RWPE2 (cell line): ENCODE measurements at regions not wholly inside any gene's neighbourhood (a gene's known extent, or its start where the extent isn't known, plus 50 kb on each side); places are given as distances from the start of the nearest gene placed in this dataset.
"Not testable (repeated sequence)": the region's sequence is repeated elsewhere in the genome, so short reads cannot be mapped to it uniquely, and the experiment has no call there.

ENCODE experiments used
- ATAC-seq: fragments of 200-7000 bp; cut with Tn5 transposase; 3 replicates; pipeline ENCODE4 v1.9.1; 2021; ENCODE audit warnings: low read depth
- DNase-seq: peaks from one replicate; pipeline ENCODE4 v3.0.0-alpha.2; 2020; ENCODE audit warnings: low spot score
- H3K27ac ChIP-seq: fragments of 450-650 bp; 2 replicates; pipeline ENCODE4 v1.5.1; 2017; ENCODE audit warnings: mild to moderate bottlenecking; ENCODE audit not compliant: poor library complexity, severe bottlenecking
- H3K27me3 ChIP-seq: fragments of 250-450 bp; sonication (Bioruptor Pico); 2 replicates; pipeline ENCODE4 v1.5.1; 2021; ENCODE audit warnings: mild to moderate bottlenecking, moderate library complexity; ENCODE audit not compliant: insufficient read depth, poor library complexity, severe bottlenecking
- H3K36me3 ChIP-seq: fragments of 250-450 bp; sonication (Bioruptor Pico); 2 replicates; pipeline ENCODE4 v1.5.1; 2020; ENCODE audit warnings: low read depth, mild to moderate bottlenecking, moderate library complexity
- H3K4me1 ChIP-seq: fragments of 250-450 bp; sonication (Bioruptor Pico); 2 replicates; pipeline ENCODE4 v1.5.1; 2021; ENCODE audit warnings: mild to moderate bottlenecking, moderate library complexity; ENCODE audit not compliant: insufficient read depth, poor library complexity, severe bottlenecking
- H3K4me3 ChIP-seq: fragments of 250-450 bp; sonication (Bioruptor Pico); 2 replicates; pipeline ENCODE4 v1.5.1; 2021; ENCODE audit warnings: mild to moderate bottlenecking, moderate library complexity; ENCODE audit not compliant: severe bottlenecking
- H3K9me3 ChIP-seq: fragments of 250-450 bp; sonication (Bioruptor Pico); 2 replicates; pipeline ENCODE4 v1.5.1; 2021; ENCODE audit warnings: mild to moderate bottlenecking, moderate library complexity; ENCODE audit not compliant: severe bottlenecking
- CTCF ChIP-seq: fragments of 450-650 bp; IDR thresholded peaks from one replicate; pipeline ENCODE4 v1.5.1; 2017; ENCODE audit warnings: mild to moderate bottlenecking, moderate library complexity; ENCODE audit not compliant: poor library complexity, severe bottlenecking

GRCh38 chr21:35159881-35160280, 110.8 kb upstream of the RUNX1 start:
- Histone ChIP-seq H3K36me3 (no peaks in the 10 kb centered on the region), H3K9me3 (no peaks in the 10 kb centered on the region), H3K27me3 (no peaks in the 10 kb centered on the region), H3K27ac (peak overlapping the region; percentile 51), H3K4me3 (no peak overlapping the region), H3K4me1 (peaks cover 23% of the 10 kb centered on the region)
- peak; percentile 66 for ATAC-seq
- DNase-seq = no peak
- TF ChIP-seq CTCF = no peak

DNA sequence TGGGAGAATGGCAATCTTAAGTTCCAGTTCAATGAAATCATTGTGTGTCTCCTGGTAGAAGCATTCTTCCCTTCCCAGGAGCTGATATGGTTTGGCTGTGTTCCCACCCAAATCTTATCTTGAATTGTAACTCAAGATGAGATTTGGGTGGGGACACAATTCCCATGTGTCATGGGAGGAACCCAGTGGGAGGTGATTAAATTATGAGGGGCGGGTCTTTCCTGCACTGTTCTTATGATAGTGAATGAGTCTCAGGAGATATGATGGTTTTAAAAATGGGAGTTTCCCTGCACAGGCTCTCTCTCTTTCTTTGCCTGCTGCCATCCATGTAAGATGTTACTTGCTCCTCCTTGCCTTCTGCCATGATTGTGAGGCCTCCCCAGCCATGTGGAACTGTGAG, 108.3 kb upstream of the RUNX1 start:
- not testable (repeated sequence) for H3K9me3 ChIP-seq, ATAC-seq, H3K36me3 ChIP-seq, DNase-seq, H3K27me3 ChIP-seq, H3K27ac ChIP-seq, H3K4me3 ChIP-seq
- H3K4me1 ChIP-seq = peaks cover 11% of the 10 kb centered on the region

DNA sequence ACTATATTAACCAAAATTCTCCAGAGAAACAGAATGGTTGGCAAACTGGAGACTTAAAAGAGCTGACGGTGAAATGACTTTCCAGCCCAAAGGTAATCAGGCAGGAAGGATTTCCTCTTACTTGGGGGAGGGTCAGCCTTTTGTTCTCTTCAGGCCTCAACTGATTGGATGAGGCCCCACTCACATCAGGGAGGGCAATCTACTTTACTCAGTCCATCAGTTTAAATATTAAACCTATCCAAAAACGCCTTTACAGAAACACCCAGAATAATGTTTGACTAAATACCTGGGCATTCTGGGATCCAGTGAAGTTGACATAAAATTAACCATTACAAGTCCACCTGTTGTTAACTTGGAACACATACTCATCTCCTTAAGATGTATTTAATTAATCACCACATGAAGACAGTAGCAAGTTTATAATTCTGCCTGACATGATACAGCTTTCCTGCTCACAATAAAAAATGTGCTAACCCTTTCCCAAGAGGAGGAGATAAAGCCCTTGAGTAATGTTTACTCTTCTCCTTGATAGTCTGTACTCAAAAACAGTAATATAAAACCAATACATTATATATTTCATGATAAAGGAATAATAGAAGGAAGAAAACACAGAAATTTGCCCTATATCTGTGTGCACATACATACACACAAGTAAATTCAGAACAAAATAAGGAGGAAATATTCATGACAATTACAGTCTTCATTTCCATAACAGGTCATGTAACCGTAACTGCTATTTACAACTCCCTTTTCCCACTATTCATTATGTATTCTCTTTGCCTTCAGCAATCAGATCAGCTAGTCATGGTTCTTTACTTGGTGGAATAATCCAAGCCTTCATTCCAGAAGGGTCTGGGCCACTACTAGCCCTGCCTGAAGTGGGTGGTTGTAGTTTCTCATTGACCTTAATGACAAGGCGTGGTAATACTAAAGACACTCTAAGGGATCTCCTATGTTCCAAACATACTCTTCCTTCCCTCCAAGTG, 107.5 kb upstream of the RUNX1 start:
- Histone ChIP-seq H3K9me3 (no peaks in the 10 kb centered on the region), H3K27ac (no peak overlapping the region), H3K27me3 (no peaks in the 10 kb centered on the region), H3K4me1 (peaks cover 11% of the 10 kb centered on the region), H3K36me3 (no peaks in the 10 kb centered on the region), H3K4me3 (no peak overlapping the region)
- ATAC-seq = no peak
- no peak for DNase-seq
- no peak for TF ChIP-seq CTCF

DNA sequence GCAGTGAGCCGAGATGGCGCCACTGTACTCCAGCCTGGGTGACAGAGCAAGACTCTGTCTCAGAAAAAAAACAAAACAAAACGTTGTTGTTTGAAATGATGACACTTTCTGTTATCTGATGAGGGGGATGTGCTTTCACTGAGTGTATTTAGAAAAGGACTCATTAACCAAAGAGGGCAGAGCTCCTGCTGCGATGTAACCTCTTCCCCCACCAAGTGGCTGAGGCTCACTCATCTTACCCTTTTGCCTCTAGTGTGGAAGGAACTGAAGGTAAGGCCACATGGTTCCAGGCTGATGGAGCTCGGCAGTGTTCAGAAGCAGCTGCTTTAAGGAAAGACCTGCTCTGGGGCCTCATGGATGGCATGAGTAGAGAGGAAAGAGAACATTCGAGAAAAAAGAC, 105.7 kb upstream of the RUNX1 start:
- no peak for ATAC-seq
- no peaks in the 10 kb centered on the region for H3K9me3 ChIP-seq
- DNase-seq = no peak

DNA sequence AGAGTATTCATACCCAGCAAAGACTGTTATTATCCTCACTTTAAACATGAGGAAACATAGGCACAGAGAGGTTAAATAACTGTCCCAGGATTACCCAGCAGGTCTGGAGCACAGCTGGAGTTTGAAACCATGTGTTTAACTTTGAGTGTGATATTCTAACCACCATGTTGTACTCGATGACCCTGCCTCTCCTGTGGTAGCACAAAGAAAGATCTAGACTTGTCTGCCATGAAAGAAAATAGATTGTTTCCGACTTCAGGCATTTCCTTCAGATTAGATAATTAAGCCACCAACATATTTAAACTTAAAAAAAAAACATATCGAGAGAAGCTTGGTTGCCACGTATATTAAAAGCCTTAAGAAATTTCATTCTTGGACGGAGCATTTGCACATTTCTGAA, 104.6 kb upstream of the RUNX1 start:
- Histone ChIP-seq H3K4me3 (no peak overlapping the region), H3K27me3 (no peaks in the 10 kb centered on the region), H3K9me3 (no peaks in the 10 kb centered on the region), H3K36me3 (no peaks in the 10 kb centered on the region), H3K4me1 (peaks cover 20% of the 10 kb centered on the region), H3K27ac (no peak overlapping the region)
- no peak for DNase-seq
- TF ChIP-seq CTCF = no peak
- no peak for ATAC-seq

More for the DNA sequence above, 105.7 kb upstream of the RUNX1 start:
- H3K36me3 ChIP-seq = no peaks in the 10 kb centered on the region
- peaks cover 18% of the 10 kb centered on the region for H3K4me1 ChIP-seq
- no peak overlapping the region for H3K4me3 ChIP-seq
- H3K27me3 ChIP-seq = no peaks in the 10 kb centered on the region
- no peak overlapping the region for H3K27ac ChIP-seq
- no peak for TF ChIP-seq CTCF
